ENCODE measurements at regions not wholly inside any gene's neighbourhood (a gene's known extent, or its start where the extent isn't known, plus 50 kb on each side); places are given as distances from the start of the nearest gene placed in this dataset.

GRCh38 chr20:4299773-4300172 is 50.7 kb upstream of the ADRA1D start:
- no peaks in the 10 kb centered on the region for H3K79me2 ChIP-seq (ENCODE audit: insufficient read depth, low read length)
- H3K9ac ChIP-seq (ENCODE audit: low read length) = no peak overlapping the region
- POLR2A ChIA-PET = no interaction called here
- no peak overlapping the region for H3K27ac ChIP-seq (ENCODE audit: low read depth, low read length)
- H3K9me3 ChIP-seq (ENCODE audit: control insufficient read depth in 1 of 2, insufficient read depth in 1 of 2, low read depth in 1 of 2, low read length in 2 of 2) = no peaks in the 10 kb centered on the region
- no peak for TF ChIP-seq CBX3 (IDR thresholded peaks at IDR 0.05; ENCODE audit: low read depth)
- no peak for TF ChIP-seq ZFX (IDR thresholded peaks at IDR 0.05)
- TF ChIP-seq CTCF (IDR thresholded peaks at IDR 0.05 in 2 of 3, conservative IDR thresholded peaks at IDR 0.05 in 1 of 3; ENCODE audit: borderline replicate concordance in 1 of 3, insufficient read depth in 1 of 3, low read depth in 2 of 3, low read length in 2 of 3) = no peak
- H3K4me2 ChIP-seq (ENCODE audit: low read length) = no peak overlapping the region
- CTCF ChIA-PET = no interaction called here
- H2AFZ ChIP-seq (ENCODE audit: low read depth, low read length, poor library complexity, severe bottlenecking) = no peak overlapping the region
- no peak for ATAC-seq
- H4K20me1 ChIP-seq (ENCODE audit: insufficient read depth) = no peaks in the 10 kb centered on the region
- BruUV-seq (replicated peaks) = no TSS peak
- H3K36me3 ChIP-seq (ENCODE audit: control insufficient read depth in 1 of 2, insufficient read depth in 2 of 2, low read length in 2 of 2) = no peaks in the 10 kb centered on the region
- H3K27me3 ChIP-seq (ENCODE audit: insufficient read depth, low read length) = no peaks in the 10 kb centered on the region
- no peaks in the 10 kb centered on the region for H3K9me2 ChIP-seq (ENCODE audit: insufficient read depth)
- RAD21 ChIA-PET (ENCODE audit: low non-redundant PET in 1 of 2, low total read pairs in 2 of 2, uncharacterized antibody in 2 of 2, unreplicated experiment in 2 of 2) = no interaction called here
- intact Hi-C loops (cut with micrococcal nuclease) = no loop called here
- DNase-seq (ENCODE audit: low read depth, low spot score) = no peak
- H3K4me3 ChIP-seq (replicated peaks in 1 of 2; ENCODE audit: low read depth in 1 of 2, low read length in 2 of 2) = no peak overlapping the region
- H3K4me1 ChIP-seq (ENCODE audit: control insufficient read depth in 1 of 2, insufficient read depth in 2 of 2, low read length in 2 of 2) = peaks cover 0 to 8% of the 10 kb centered on the region in 2 experiments; a peak in 1 of 4 replicates

- no peak overlapping the region for H3K4me2 ChIP-seq (ENCODE audit: low read length)
- TF ChIP-seq ATF3 (IDR thresholded peaks at IDR 0.05) (no peak), RAD21 (IDR thresholded peaks at IDR 0.05; ENCODE audit: low read depth) (no peak)
- DNase-seq (ENCODE audit: low read depth, low spot score) (no peak), ATAC-seq (no peak)
- no peaks in the 10 kb centered on the region for H3K36me3 ChIP-seq (ENCODE audit: control insufficient read depth in 1 of 2, insufficient read depth in 2 of 2, low read length in 2 of 2)
- no peaks in the 10 kb centered on the region for H3K9me3 ChIP-seq (ENCODE audit: control insufficient read depth in 1 of 2, insufficient read depth in 1 of 2, low read depth in 1 of 2, low read length in 2 of 2)
- intact Hi-C loops (cut with micrococcal nuclease) = no loop called here
- no peaks in the 10 kb centered on the region for H4K20me1 ChIP-seq (ENCODE audit: insufficient read depth)
- no peak overlapping the region for H3K4me3 ChIP-seq (replicated peaks in 1 of 2; ENCODE audit: low read depth in 1 of 2, low read length in 2 of 2)
- H3K4me1 ChIP-seq (ENCODE audit: control insufficient read depth in 1 of 2, insufficient read depth in 2 of 2, low read length in 2 of 2) = peaks cover 0 to 8% of the 10 kb centered on the region in 2 experiments; a peak in 1 of 4 replicates
- no TSS peak for BruUV-seq (replicated peaks)
- ChIA-PET CTCF (no interaction called here), POLR2A (no interaction called here), RAD21 (ENCODE audit: low non-redundant PET in 1 of 2, low total read pairs in 2 of 2, uncharacterized antibody in 2 of 2, unreplicated experiment in 2 of 2) (no interaction called here)
- H3K9me2 ChIP-seq (ENCODE audit: insufficient read depth) = no peaks in the 10 kb centered on the region
- no peak overlapping the region for H2AFZ ChIP-seq (ENCODE audit: low read depth, low read length, poor library complexity, severe bottlenecking)
- H3K9ac ChIP-seq (ENCODE audit: low read length) = no peak overlapping the region
- no peaks in the 10 kb centered on the region for H3K79me2 ChIP-seq (ENCODE audit: insufficient read depth, low read length)
- H3K27me3 ChIP-seq (ENCODE audit: insufficient read depth, low read length) = no peaks in the 10 kb centered on the region
- no peak overlapping the region for H3K27ac ChIP-seq (ENCODE audit: low read depth, low read length)
These were observed 50.1 kb upstream of the ADRA1D start for GRCh38 chr20:4299216-4299615.
